K562 (cell line): ENCODE measurements at regions not wholly inside any gene's neighbourhood (a gene's known extent, or its start where the extent isn't known, plus 50 kb on each side); places are given as distances from the start of the nearest gene placed in this dataset.
"Not testable (repeated sequence)": the region's sequence is repeated elsewhere in the genome, so short reads cannot be mapped to it uniquely, and the experiment has no call there.

Experiments
- ATAC-seq: fragments of 200-7000 bp; cut with Tn5 transposase; 3 replicates; pipeline ENCODE4 v1.9.1; 2020; ENCODE audit warnings: moderate library complexity
- BruUV-seq: library from RNA; stranded (reverse); fragments of 400-500 nt; replicated peaks from 2 replicates; lab custom pipeline; 2021; lab: Mats Ljungman, UMichigan
- CTCF ChIA-PET: fragments of 300-600 bp; formaldehyde crosslinking; extraction: SDS; loops from one replicate; lab custom pipeline; 2021; ENCODE audit warnings: low intra/inter-chr PET ratio; lab: Yijun Ruan, JAX
- POLR2A ChIA-PET: fragments of 300-600, 350-650 bp; sonication (Branson Sonifier 250); formaldehyde crosslinking; extraction: SDS; loops from one replicate; lab custom pipeline; 2021; ENCODE audit warnings: antibody characterized with exemption, inconsistent platforms; lab: Yijun Ruan, JAX
- DNase-seq, 4 experiments: peaks; one replicate each; pipeline versions ENCODE4 v3.0.0 to v3.0.0-alpha.2; 2011 to 2018; ENCODE audit warnings: low spot score in 3 of 4, mixed read lengths in 3 of 4; ENCODE audit errors: extremely low read depth in 1 of 4
- FAIRE-seq: peaks from 2 replicates; lab custom pipeline; 2011; peaks lifted over from hg19 to GRCh38; lab: Jason Lieb, UNC
- H2AFZ ChIP-seq: 2 replicates; pipeline ENCODE4 v1.6.0; 2011; ENCODE audit warnings: low read depth, low read length, control low read depth, inconsistent platforms
- H3K27ac ChIP-seq: fragments of 200-600 bp; 3 replicates; pipeline ENCODE4 v1.8.0; 2011; ENCODE audit warnings: low read depth, mild to moderate bottlenecking, control low read depth, inconsistent platforms, low read length, moderate library complexity, mixed read lengths; ENCODE audit errors: extremely low read depth
- H3K27me3 ChIP-seq, 2 experiments: fragments of 300-600 bp in 1 of 2; 2 replicates in 1 of 2; 3 replicates in 1 of 2; pipeline versions ENCODE4 v1.6.0 to v1.8.0; 2011; ENCODE audit warnings: inconsistent platforms in 2 of 2, low read length in 2 of 2, mild to moderate bottlenecking in 1 of 2, mixed read lengths in 1 of 2, moderate library complexity in 1 of 2; ENCODE audit not compliant: control insufficient read depth in 2 of 2, insufficient read depth in 2 of 2
- H3K36me3 ChIP-seq: fragments of 300-600 bp; 3 replicates; pipeline ENCODE4 v1.8.0; 2011; ENCODE audit warnings: mild to moderate bottlenecking, low read length, inconsistent platforms; ENCODE audit not compliant: control insufficient read depth, insufficient read depth
- H3K4me1 ChIP-seq, 2 experiments: fragments of 200-600 bp in 1 of 2; replicated peaks in 1 of 2; 2 replicates in 1 of 2; 3 replicates in 1 of 2; pipeline versions ENCODE4 v1.5.1 to v1.8.0; 2011; ENCODE audit warnings: inconsistent platforms in 2 of 2, low read length in 2 of 2, mild to moderate bottlenecking in 1 of 2, mixed read lengths in 1 of 2, moderate library complexity in 1 of 2; ENCODE audit not compliant: control insufficient read depth in 2 of 2, insufficient read depth in 2 of 2
- H3K4me2 ChIP-seq: 2 replicates; pipeline ENCODE4 v1.6.1; 2011; ENCODE audit warnings: low read length, control low read depth, inconsistent platforms, mixed read lengths; ENCODE audit not compliant: insufficient read depth
- H3K4me3 ChIP-seq: fragments of 200-600 bp; sonication (generic), shearing (Covaris generic); 2 replicates; pipeline ENCODE4 v1.5.1; 2016; ENCODE audit warnings: control low read depth, inconsistent platforms
- H3K79me2 ChIP-seq: fragments of 200-600 bp; 3 replicates; pipeline ENCODE4 v1.8.0; 2011; ENCODE audit warnings: low read length, inconsistent platforms; ENCODE audit not compliant: control insufficient read depth, insufficient read depth
- H3K9ac ChIP-seq, 2 experiments: 2 replicates each; pipeline versions ENCODE4 v1.6.0 to v1.6.1; 2011; ENCODE audit warnings: low read depth in 2 of 2, low read length in 2 of 2, control low read depth in 1 of 2, inconsistent platforms in 1 of 2, mild to moderate bottlenecking in 1 of 2, mixed read lengths in 1 of 2; ENCODE audit not compliant: insufficient read depth in 1 of 2
- H3K9me1 ChIP-seq: one replicate; pipeline ENCODE4 v1.6.0; 2011; ENCODE audit warnings: inconsistent platforms, mild to moderate bottlenecking, low read length, moderate library complexity; ENCODE audit not compliant: control insufficient read depth, insufficient read depth
- H3K9me3 ChIP-seq: replicated peaks from 2 replicates; pipeline ENCODE4 v1.5.1; 2011; ENCODE audit warnings: low read depth, low read length, inconsistent platforms; ENCODE audit not compliant: control insufficient read depth, insufficient read depth
- H4K20me1 ChIP-seq: replicated peaks from 2 replicates; pipeline ENCODE4 v1.6.1; 2011; ENCODE audit warnings: low read length, inconsistent platforms, mixed read lengths; ENCODE audit not compliant: control insufficient read depth, insufficient read depth
- HDAC6 ChIP-seq: IDR thresholded peaks from 2 replicates; pipeline ENCODE4 v1.6.1; 2012; ENCODE audit warnings: low read depth, mild to moderate bottlenecking, control low read depth, inconsistent platforms, low read length, moderate library complexity
- NFE2 ChIP-seq: IDR thresholded peaks from 2 replicates; pipeline ENCODE4 v1.6.1; 2014; ENCODE audit warnings: antibody characterized with exemption, low read depth
- NR3C1 ChIP-seq: sonication (generic); formaldehyde crosslinking; IDR thresholded peaks from 2 replicates; pipeline ENCODE4 v1.8.1; 2022; ENCODE audit warnings: missing genetic modification reagents
- NUFIP1 ChIP-seq: fragments of 450-650 bp; IDR thresholded peaks from 2 replicates; pipeline ENCODE4 v1.6.1; 2018; ENCODE audit not compliant: partially characterized antibody
- TFAP4 ChIP-seq: sonication (generic); formaldehyde crosslinking; IDR thresholded peaks from 2 replicates; pipeline ENCODE4 v1.8.0; 2022; ENCODE audit warnings: missing genetic modification reagents, mild to moderate bottlenecking, moderate library complexity, borderline replicate concordance
- ZNF146 ChIP-seq: IDR thresholded peaks from one replicate; pipeline ENCODE4 v1.6.1; 2018; ENCODE audit warnings: missing compliant biosample characterization; ENCODE audit not compliant: unreplicated experiment
- WGBS: fragments of 100-300 bp; shearing (Covaris generic); methylation state at CpG from one replicate; pipeline ENCODE4 v1.1.6; 2016; ENCODE audit warnings: low coverage, mixed read lengths; ENCODE audit not compliant: insufficient coverage; ENCODE audit errors: missing lambda C conversion rate; 5-methylcytosine and 5-hydroxymethylcytosine counted together
- in situ Hi-C: fragments of 300-500 bp; cut with MboI; formaldehyde crosslinking; loops from 4 replicates; pipeline ENCODE4 v1.15.0; 2018; ENCODE audit warnings: inconsistent platforms, mixed read lengths
- intact Hi-C: fragments of 100-400 bp; cut with micrococcal nuclease; formaldehyde crosslinking; loops from 2 replicates; pipeline ENCODE4 v1.14.2; 2022

GRCh38 chr2:49693961-49694360 is 539.6 kb upstream of the FSHR start (continued):
- TF ChIP-seq TFAP4, result no peak
- TF ChIP-seq NFE2, result no peak
- TF ChIP-seq HDAC6, result no peak
- TF ChIP-seq NUFIP1, result no peak
- no peak for TF ChIP-seq NR3C1 (CRISPR knock-in tag)

GRCh38 chr2:49692022-49692421 is 537.7 kb upstream of the FSHR start:
- ATAC-seq, H3K9me1 ChIP-seq, intact Hi-C loops, H3K36me3 ChIP-seq, in situ Hi-C loops, H3K27me3 ChIP-seq, BruUV-seq, CTCF ChIA-PET, H3K4me3 ChIP-seq, H3K4me1 ChIP-seq, FAIRE-seq, H3K9me3 ChIP-seq, H3K4me2 ChIP-seq, H4K20me1 ChIP-seq, H3K9ac ChIP-seq, H3K27ac ChIP-seq, H3K79me2 ChIP-seq, H2AFZ ChIP-seq, DNase-seq, POLR2A ChIA-PET: not testable (repeated sequence)
- peak; percentile 59 for TF ChIP-seq ZNF146 (CRISPR knock-in tag)
- 16% methylated on average over 2 of the region's 2 CpGs for WGBS
